ENCODE measurements at regions not wholly inside any gene's neighbourhood (a gene's known extent, or its start where the extent isn't known, plus 50 kb on each side); places are given as distances from the start of the nearest gene placed in this dataset.

DNA sequence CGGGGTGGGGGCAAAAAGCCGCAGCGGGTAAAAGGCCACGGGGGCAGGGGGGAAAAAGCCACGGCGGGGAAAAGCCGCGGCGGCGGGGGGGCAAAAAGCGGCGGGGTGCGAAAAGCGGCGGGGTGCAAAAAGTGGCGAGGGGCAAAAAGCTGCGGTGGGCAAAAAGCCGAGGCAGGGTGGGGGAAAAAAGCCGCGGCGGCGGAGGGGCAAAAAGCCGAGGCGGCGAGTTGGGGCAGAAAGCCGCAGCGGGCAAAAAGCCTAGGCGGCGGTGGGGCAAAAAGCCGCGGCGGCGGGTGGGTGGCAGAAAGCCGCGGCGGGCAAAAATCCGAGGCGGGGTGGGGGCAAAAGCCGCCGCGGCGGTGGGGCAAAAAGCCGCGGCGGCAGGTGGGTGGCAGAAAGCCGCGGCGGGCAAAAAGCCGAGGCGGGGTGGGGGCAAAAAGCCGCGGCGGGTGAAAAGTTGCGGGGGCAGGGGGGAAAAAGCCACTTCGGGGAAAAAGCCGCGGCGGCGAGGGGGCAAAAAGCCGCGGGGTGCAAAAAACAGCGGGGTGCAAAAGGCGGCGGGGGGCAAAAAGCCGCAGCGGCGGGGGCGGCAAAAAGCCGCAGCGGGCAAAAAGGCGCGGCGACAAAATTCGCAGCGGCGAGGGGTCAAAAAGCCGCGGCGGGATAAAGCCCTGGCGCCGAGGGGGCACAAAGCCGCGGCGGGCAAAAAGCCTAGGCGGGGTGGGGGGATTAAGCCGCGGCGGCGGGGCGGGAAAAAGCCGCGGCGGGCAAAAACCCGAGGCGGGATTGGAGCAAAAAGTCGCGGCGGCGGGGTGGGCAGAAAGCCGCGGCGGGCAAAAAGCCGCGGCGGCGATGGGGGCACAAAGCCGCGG is 3901.2 kb downstream of the SRGAP2C start:
- TF ChIP-seq CTCF (IDR thresholded peaks at IDR 0.05; ENCODE audit: low read depth, low read length) (no peak), POLR2A (IDR thresholded peaks at IDR 0.05; ENCODE audit: extremely low read depth, insufficient read length) (no peak), MYC (IDR thresholded peaks at IDR 0.05; ENCODE audit: low read depth, low read length) (no peak)
- TF ChIP-seq, protein P1, sequence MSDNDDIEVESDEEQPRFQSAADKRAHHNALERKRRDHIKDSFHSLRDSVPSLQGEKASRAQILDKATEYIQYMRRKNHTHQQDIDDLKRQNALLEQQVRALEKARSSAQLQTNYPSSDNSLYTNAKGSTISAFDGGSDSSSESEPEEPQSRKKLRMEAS (IDR thresholded peaks at IDR 0.05; ENCODE audit: low read depth, low read length), result no peak

Measured in NB4 (cell line).